Dermis blood vessel endothelial cell (primary cell): ENCODE measurements at regions not wholly inside any gene's neighbourhood (a gene's known extent, or its start where the extent isn't known, plus 50 kb on each side); places are given as distances from the start of the nearest gene placed in this dataset.

Source experiments
- DNase-seq: peaks from one replicate; pipeline ENCODE4 v3.0.0; 2010

- peak; percentile 55 for DNase-seq
Measured at GRCh38 chr6:92810913-92811312, 608.4 kb downstream of the EPHA7 start.

- no peak for DNase-seq
Measured at GRCh38 chr6:92806254-92806653, 613.1 kb downstream of the EPHA7 start.

GRCh38 chr6:92791403-92791802 lies 628.0 kb downstream of the EPHA7 start:
- no peak for DNase-seq

- no peak for DNase-seq
Measured at GRCh38 chr6:92790381-92790780, 629.0 kb downstream of the EPHA7 start.

GRCh38 chr6:92784235-92784634 lies 635.1 kb downstream of the EPHA7 start:
- DNase-seq: no peak

GRCh38 chr6:92779746-92780145 lies 639.6 kb downstream of the EPHA7 start:
- DNase-seq: peak; percentile 64

GRCh38 chr6:92777146-92777740 lies 642.1 kb downstream of the EPHA7 start:
- DNase-seq: peak; percentile 36

GRCh38 chr6:92770540-92770939 lies 648.8 kb downstream of the EPHA7 start:
- DNase-seq: no peak

- DNase-seq: no peak
Measured at GRCh38 chr6:92767101-92767500, 652.3 kb downstream of the EPHA7 start.

GRCh38 chr6:92763680-92764079 lies 655.7 kb downstream of the EPHA7 start:
- DNase-seq: no peak

- no peak for DNase-seq
Measured at GRCh38 chr6:92763274-92763584, 656.1 kb downstream of the EPHA7 start.

- DNase-seq: no peak
Measured at GRCh38 chr6:92762443-92763273, 656.7 kb downstream of the EPHA7 start.

- no peak for DNase-seq
Measured at GRCh38 chr6:92759178-92759577, 660.2 kb downstream of the EPHA7 start.

GRCh38 chr6:92757925-92758324 lies 661.4 kb downstream of the EPHA7 start:
- DNase-seq: no peak

- DNase-seq: no peak
Measured at GRCh38 chr6:92756912-92757311, 662.4 kb downstream of the EPHA7 start.

GRCh38 chr6:92753956-92754355 lies 665.4 kb downstream of the EPHA7 start:
- no peak for DNase-seq

GRCh38 chr6:92752114-92752513 lies 667.2 kb downstream of the EPHA7 start:
- no peak for DNase-seq

GRCh38 chr6:92748131-92748530 lies 671.2 kb downstream of the EPHA7 start:
- DNase-seq: no peak

- DNase-seq: no peak
Measured at GRCh38 chr6:92737983-92738382, 681.4 kb downstream of the EPHA7 start.

GRCh38 chr6:92723390-92723931 lies 695.9 kb downstream of the EPHA7 start:
- no peak for DNase-seq

GRCh38 chr6:92719773-92720172 lies 699.6 kb downstream of the EPHA7 start:
- DNase-seq: no peak

GRCh38 chr6:92716638-92717037 lies 702.7 kb downstream of the EPHA7 start:
- DNase-seq: no peak

GRCh38 chr6:92715991-92716390 lies 703.4 kb downstream of the EPHA7 start:
- DNase-seq: no peak

- no peak for DNase-seq
Measured at GRCh38 chr6:92714346-92714745, 705.0 kb downstream of the EPHA7 start.
